Osteocyte (in vitro differentiated cells): ENCODE measurements at regions not wholly inside any gene's neighbourhood (a gene's known extent, or its start where the extent isn't known, plus 50 kb on each side); places are given as distances from the start of the nearest gene placed in this dataset.

Source experiments
- DNase-seq: peaks from one replicate; pipeline ENCODE4 v3.0.0; 2021; ENCODE audit warnings: mixed read lengths; ENCODE audit not compliant: unreplicated experiment; ENCODE audit errors: extremely low spot score
- H3K27ac Mint-ChIP-seq: one replicate; pipeline ENCODE4 v1.8.0; 2021; ENCODE audit warnings: mild to moderate bottlenecking, mixed read lengths; ENCODE audit not compliant: unreplicated experiment
- H3K27me3 Mint-ChIP-seq: one replicate; pipeline ENCODE4 v1.8.0; 2021; ENCODE audit warnings: mixed read lengths; ENCODE audit not compliant: unreplicated experiment
- H3K36me3 Mint-ChIP-seq: one replicate; pipeline ENCODE4 v1.8.0; 2021; ENCODE audit warnings: mixed read lengths; ENCODE audit not compliant: unreplicated experiment
- H3K4me1 Mint-ChIP-seq: one replicate; pipeline ENCODE4 v1.8.0; 2021; ENCODE audit warnings: mixed read lengths; ENCODE audit not compliant: unreplicated experiment
- H3K4me3 Mint-ChIP-seq: one replicate; pipeline ENCODE4 v1.8.0; 2021; ENCODE audit warnings: mild to moderate bottlenecking, moderate library complexity, mixed read lengths; ENCODE audit not compliant: unreplicated experiment
- H3K9me3 Mint-ChIP-seq: one replicate; pipeline ENCODE4 v1.8.0; 2021; ENCODE audit warnings: mixed read lengths; ENCODE audit not compliant: unreplicated experiment
- CTCF ChIP-seq: fragments of 200-600 bp; sonication (generic); IDR thresholded peaks from 2 replicates; pipeline ENCODE4 v1.5.0; 2021; ENCODE audit warnings: antibody characterized with exemption, mild to moderate bottlenecking, moderate library complexity

DNA sequence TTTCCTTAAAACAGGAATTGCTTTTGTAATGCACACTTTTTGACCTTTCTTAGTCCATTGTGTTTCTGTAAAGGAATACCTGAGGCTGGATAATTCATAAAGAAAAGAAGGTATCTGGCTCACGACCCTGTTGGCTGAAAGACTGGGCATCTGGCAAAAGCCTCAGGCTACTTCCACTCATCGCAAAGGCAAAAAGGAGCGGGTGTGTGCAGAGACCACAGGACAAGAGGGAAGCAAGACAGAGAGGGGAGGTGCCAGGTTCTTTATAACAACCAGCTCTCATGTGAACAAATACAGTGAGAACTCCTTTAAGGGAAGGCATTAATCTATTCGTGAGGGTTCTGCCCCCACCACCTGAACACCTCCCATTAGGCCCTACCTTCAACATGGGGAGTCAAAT is 182.1 kb downstream of the C12orf50 start:
- Mint-ChIP-seq H3K27ac (no peak overlapping the region), H3K36me3 (no peaks in the 10 kb centered on the region), H3K4me1 (peaks cover 18% of the 10 kb centered on the region), H3K9me3 (no peaks in the 10 kb centered on the region), H3K4me3 (no peak overlapping the region), H3K27me3 (no peaks in the 10 kb centered on the region)
- TF ChIP-seq CTCF, result no peak
- no peak for DNase-seq

GRCh38 chr12:87846045-87846444 is 183.2 kb downstream of the C12orf50 start:
- no peaks in the 10 kb centered on the region for H3K36me3 Mint-ChIP-seq
- H3K4me1 Mint-ChIP-seq, result peaks cover 18% of the 10 kb centered on the region
- DNase-seq, result no peak
- H3K27me3 Mint-ChIP-seq, result no peaks in the 10 kb centered on the region
- H3K27ac Mint-ChIP-seq, result no peak overlapping the region
- no peak overlapping the region for H3K4me3 Mint-ChIP-seq
- TF ChIP-seq CTCF, result no peak
- no peaks in the 10 kb centered on the region for H3K9me3 Mint-ChIP-seq

GRCh38 chr12:87841935-87842334 is 187.3 kb downstream of the C12orf50 start:
- H3K27ac Mint-ChIP-seq, result no peak overlapping the region
- no peak for TF ChIP-seq CTCF
- H3K9me3 Mint-ChIP-seq, result peaks cover 5% of the 10 kb centered on the region
- peaks cover 5% of the 10 kb centered on the region for H3K4me1 Mint-ChIP-seq
- no peaks in the 10 kb centered on the region for H3K27me3 Mint-ChIP-seq
- H3K36me3 Mint-ChIP-seq, result no peaks in the 10 kb centered on the region
- DNase-seq, result no peak
- no peak overlapping the region for H3K4me3 Mint-ChIP-seq

- Mint-ChIP-seq H3K27me3 (no peaks in the 10 kb centered on the region), H3K4me1 (peaks cover 12% of the 10 kb centered on the region), H3K4me3 (no peak overlapping the region)
Observed at GRCh38 chr12:87836190-87836589, 193.0 kb downstream of the C12orf50 start.

GRCh38 chr12:87828382-87828973 is 200.7 kb downstream of the C12orf50 start:
- H3K36me3 Mint-ChIP-seq, result no peaks in the 10 kb centered on the region
- peaks cover 31% of the 10 kb centered on the region for H3K4me1 Mint-ChIP-seq
- no peaks in the 10 kb centered on the region for H3K27me3 Mint-ChIP-seq
- peak overlapping the region; percentile 61 for H3K27ac Mint-ChIP-seq
- H3K9me3 Mint-ChIP-seq, result no peaks in the 10 kb centered on the region
- H3K4me3 Mint-ChIP-seq, result peak overlapping the region; percentile 56
- no peak for DNase-seq
- TF ChIP-seq CTCF, result no peak

More at GRCh38 chr12:87836190-87836589, 193.0 kb downstream of the C12orf50 start:
- Mint-ChIP-seq H3K36me3 (no peaks in the 10 kb centered on the region), H3K9me3 (peaks cover 5% of the 10 kb centered on the region), H3K27ac (no peak overlapping the region)
- no peak for DNase-seq
- no peak for TF ChIP-seq CTCF
